SK-N-SH (cell line): ENCODE measurements at regions not wholly inside any gene's neighbourhood (a gene's known extent, or its start where the extent isn't known, plus 50 kb on each side); places are given as distances from the start of the nearest gene placed in this dataset.

Experiments used
- CTCF ChIA-PET: fragments of 300-600, 350-600 bp; formaldehyde crosslinking; extraction: SDS; loops from one replicate; lab custom pipeline; 2021; lab: Yijun Ruan, JAX
- POLR2A ChIA-PET: fragments of 350-600 bp; sonication (Branson Sonifier 250); formaldehyde crosslinking; extraction: SDS; loops from one replicate; lab custom pipeline; 2020; ENCODE audit warnings: antibody characterized with exemption, inconsistent platforms; lab: Yijun Ruan, JAX
- DNase-seq: peaks from one replicate; pipeline ENCODE4 v3.0.0; 2012
- H2AFZ ChIP-seq: fragments of 200-600 bp; sonication (generic); 2 replicates; pipeline ENCODE4 v1.8.1; 2016; ENCODE audit warnings: antibody characterized with exemption, mild to moderate bottlenecking, low read depth
- H3F3A ChIP-seq: fragments of 200-600 bp; sonication (generic); replicated peaks from 2 replicates; pipeline ENCODE3; 2016; ENCODE audit warnings: antibody characterized with exemption, mild to moderate bottlenecking; ENCODE audit not compliant: insufficient read depth
- H3K27ac ChIP-seq, 2 experiments: fragments of 200-500 bp in 1 of 2; fragments of 200-600 bp in 1 of 2; sonication (Bioruptor generic) in 1 of 2; sonication (generic), shearing (Covaris generic) in 1 of 2; 2 replicates each; pipeline versions ENCODE4 v1.5.1 to v1.6.1; 2014 to 2016; ENCODE audit warnings: low read depth in 2 of 2, inconsistent platforms in 1 of 2, low read length in 1 of 2, mild to moderate bottlenecking in 1 of 2, mixed read lengths in 1 of 2
- H3K27me3 ChIP-seq: fragments of 200-600 bp; sonication (generic), shearing (Covaris generic); 2 replicates; pipeline ENCODE4 v1.6.1; 2016; ENCODE audit warnings: mixed run types; ENCODE audit not compliant: insufficient read depth
- H3K36me3 ChIP-seq, 2 experiments: fragments of 200-500 bp in 1 of 2; fragments of 200-600 bp in 1 of 2; sonication (Bioruptor generic) in 1 of 2; sonication (generic) in 1 of 2; replicated peaks in 1 of 2; 2 replicates each; pipeline versions ENCODE3 to v1.5.1; 2014 to 2016; ENCODE audit warnings: low read length in 1 of 2, mild to moderate bottlenecking in 1 of 2; ENCODE audit not compliant: insufficient read depth in 2 of 2, control insufficient read depth in 1 of 2
- H3K4me1 ChIP-seq, 2 experiments: fragments of 200-500 bp in 1 of 2; fragments of 200-600 bp in 1 of 2; sonication (Bioruptor generic) in 1 of 2; sonication (generic), shearing (Covaris generic) in 1 of 2; 2 replicates each; pipeline versions ENCODE4 v1.5.1 to v1.6.1; 2014 to 2016; ENCODE audit warnings: low read depth in 1 of 2, low read length in 1 of 2, mixed run types in 1 of 2; ENCODE audit not compliant: insufficient read depth in 2 of 2, control insufficient read depth in 1 of 2
- H3K4me2 ChIP-seq: fragments of 200-600 bp; sonication (generic), shearing (Covaris generic); 2 replicates; pipeline ENCODE4 v1.6.1; 2017; ENCODE audit warnings: mixed run types
- H3K4me3 ChIP-seq, 2 experiments: fragments of 200-500 bp in 1 of 2; fragments of 200-600 bp in 1 of 2; sonication (Bioruptor generic) in 1 of 2; sonication (generic), shearing (Covaris generic) in 1 of 2; 2 replicates each; pipeline versions ENCODE4 v1.5.1 to v1.8.1; 2014 to 2016; ENCODE audit warnings: low read depth in 2 of 2, inconsistent platforms in 1 of 2, low read length in 1 of 2, mild to moderate bottlenecking in 1 of 2, mixed read lengths in 1 of 2, moderate library complexity in 1 of 2
- H3K79me2 ChIP-seq: fragments of 200-600 bp; sonication (generic); 2 replicates; pipeline ENCODE4 v1.8.1; 2017; ENCODE audit warnings: mild to moderate bottlenecking; ENCODE audit not compliant: insufficient read depth
- H3K9ac ChIP-seq: fragments of 200-600 bp; sonication (generic); 2 replicates; pipeline ENCODE4 v1.6.1; 2017; ENCODE audit warnings: mixed run types
- H3K9me2 ChIP-seq: fragments of 200-600 bp; sonication (generic); 2 replicates; pipeline ENCODE4 v1.6.1; 2017; ENCODE audit warnings: mixed run types
- H3K9me3 ChIP-seq: fragments of 200-600 bp; sonication (generic); 2 replicates; pipeline ENCODE4 v1.6.1; 2017; ENCODE audit warnings: mixed run types, mild to moderate bottlenecking, moderate library complexity
- H4K20me1 ChIP-seq: fragments of 200-600 bp; sonication (generic); 2 replicates; pipeline ENCODE4 v1.6.1; 2017; ENCODE audit warnings: mild to moderate bottlenecking, mixed run types; ENCODE audit not compliant: insufficient read depth
- ELF1 ChIP-seq: IDR thresholded peaks from 2 replicates; pipeline ENCODE4 v1.4.0; 2012
- EP300 ChIP-seq, 2 experiments: IDR thresholded peaks; 2 replicates each; pipeline versions ENCODE4 v1.4.0 to v1.6.1; 2012; ENCODE audit warnings: borderline replicate concordance in 1 of 2, low read depth in 1 of 2, low read length in 1 of 2
- FOXJ3 ChIP-seq: sonication (generic); formaldehyde crosslinking; IDR thresholded peaks from 2 replicates; pipeline ENCODE4 v1.5.1; 2020; ENCODE audit warnings: mild to moderate bottlenecking, missing genetic modification reagents
- GABPA ChIP-seq: IDR thresholded peaks from 2 replicates; pipeline ENCODE4 v1.4.0; 2012; ENCODE audit warnings: low read depth, mild to moderate bottlenecking
- JUND ChIP-seq: IDR thresholded peaks from 2 replicates; pipeline ENCODE4 v1.4.0; 2012
- MEF2A ChIP-seq: IDR thresholded peaks from 2 replicates; pipeline ENCODE4 v1.4.0; 2012; ENCODE audit warnings: low read depth, borderline replicate concordance
- MXI1 ChIP-seq: IDR thresholded peaks from 2 replicates; pipeline ENCODE4 v1.6.1; 2012; ENCODE audit warnings: mild to moderate bottlenecking, low read depth, low read length, improper control_type of control experiment
- NFIC ChIP-seq: IDR thresholded peaks from 2 replicates; pipeline ENCODE4 v1.4.0; 2012; ENCODE audit warnings: borderline replicate concordance
- RCOR1 ChIP-seq: fragments of 150-350 bp; IDR thresholded peaks from 2 replicates; pipeline ENCODE4 v1.6.1; 2017; ENCODE audit warnings: antibody characterized with exemption, low read length
- SIN3A ChIP-seq: IDR thresholded peaks from 2 replicates; pipeline ENCODE4 v1.6.1; 2012; ENCODE audit warnings: low read depth, mild to moderate bottlenecking, low read length, moderate library complexity, borderline replicate concordance
- TAF1 ChIP-seq: IDR thresholded peaks from 2 replicates; pipeline ENCODE4 v1.6.1; 2012; ENCODE audit warnings: low read depth, mild to moderate bottlenecking, low read length, moderate library complexity, borderline replicate concordance
- TEAD4 ChIP-seq: IDR thresholded peaks from 2 replicates; pipeline ENCODE4 v1.4.0; 2012; ENCODE audit warnings: mild to moderate bottlenecking, borderline replicate concordance; ENCODE audit not compliant: insufficient read depth
- YY1 ChIP-seq: IDR thresholded peaks from 2 replicates; pipeline ENCODE4 v1.4.0; 2012; ENCODE audit warnings: low read depth, mild to moderate bottlenecking
- WGBS: methylation state at CpG from one replicate; pipeline ENCODE4 v1.1.6; 2017; ENCODE audit warnings: low lambda C conversion rate; 5-methylcytosine and 5-hydroxymethylcytosine counted together
- TF ChIP-seq, protein P1 (sequence below): IDR thresholded peaks from 2 replicates; pipeline ENCODE4 v1.6.1; 2012; ENCODE audit warnings: mild to moderate bottlenecking, low read depth, low read length, moderate library complexity
- TF ChIP-seq, protein P2 (sequence below): IDR thresholded peaks from 2 replicates; pipeline ENCODE4; 2012
- TF ChIP-seq, protein P3 (sequence below): IDR thresholded peaks from 2 replicates; pipeline ENCODE4 v1.4.0; 2012; ENCODE audit warnings: low read depth, borderline replicate concordance
- TF ChIP-seq, protein P4 (sequence below): fragments of 200-600 bp; sonication (generic); IDR thresholded peaks from 2 replicates; pipeline ENCODE4 v1.6.1; 2017; ENCODE audit warnings: antibody characterized with exemption, mild to moderate bottlenecking, moderate library complexity
- TF ChIP-seq, protein P5 (sequence below): fragments of 150-350 bp; IDR thresholded peaks from 2 replicates; pipeline ENCODE4 v1.6.1; 2017; ENCODE audit warnings: antibody characterized with exemption, low read length, low read depth, borderline replicate concordance

DNA sequence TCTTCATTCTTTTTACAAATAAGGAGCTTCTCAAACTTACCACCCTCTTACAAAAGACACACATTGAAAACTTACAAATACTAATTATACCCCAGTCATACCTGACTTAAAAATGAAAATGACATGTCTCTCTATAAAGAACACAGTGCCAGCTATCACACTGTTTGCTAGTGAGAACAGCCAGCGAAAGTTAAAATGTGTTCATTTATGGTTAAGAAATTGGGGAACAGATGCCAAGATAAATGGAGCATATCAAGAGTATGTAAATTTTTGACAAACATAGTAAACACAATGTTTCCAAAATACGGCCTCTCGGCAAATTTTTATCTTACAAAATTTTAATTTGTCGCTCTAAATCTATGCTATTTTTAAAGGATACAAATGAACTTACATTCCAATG is 1422.9 kb downstream of the KCNT2 start:
- H3K27ac ChIP-seq: no peak overlapping the region
- no peaks in the 10 kb centered on the region for H3K9me3 ChIP-seq
- no peaks in the 10 kb centered on the region for H3K9me2 ChIP-seq
- CTCF ChIA-PET: no interaction called here
- TF ChIP-seq TAF1 (no peak), ELF1 (no peak), MXI1 (no peak), JUND (no peak), TEAD4 (no peak), YY1 (no peak), EP300 (IDR thresholded peaks at IDR 0.05; ENCODE audit: borderline replicate concordance in 1 of 2, low read depth in 1 of 2, low read length in 1 of 2) (no peak), NFIC (no peak), SIN3A (no peak), RCOR1 (no peak), GABPA (no peak)
- TF ChIP-seq, protein P1, sequence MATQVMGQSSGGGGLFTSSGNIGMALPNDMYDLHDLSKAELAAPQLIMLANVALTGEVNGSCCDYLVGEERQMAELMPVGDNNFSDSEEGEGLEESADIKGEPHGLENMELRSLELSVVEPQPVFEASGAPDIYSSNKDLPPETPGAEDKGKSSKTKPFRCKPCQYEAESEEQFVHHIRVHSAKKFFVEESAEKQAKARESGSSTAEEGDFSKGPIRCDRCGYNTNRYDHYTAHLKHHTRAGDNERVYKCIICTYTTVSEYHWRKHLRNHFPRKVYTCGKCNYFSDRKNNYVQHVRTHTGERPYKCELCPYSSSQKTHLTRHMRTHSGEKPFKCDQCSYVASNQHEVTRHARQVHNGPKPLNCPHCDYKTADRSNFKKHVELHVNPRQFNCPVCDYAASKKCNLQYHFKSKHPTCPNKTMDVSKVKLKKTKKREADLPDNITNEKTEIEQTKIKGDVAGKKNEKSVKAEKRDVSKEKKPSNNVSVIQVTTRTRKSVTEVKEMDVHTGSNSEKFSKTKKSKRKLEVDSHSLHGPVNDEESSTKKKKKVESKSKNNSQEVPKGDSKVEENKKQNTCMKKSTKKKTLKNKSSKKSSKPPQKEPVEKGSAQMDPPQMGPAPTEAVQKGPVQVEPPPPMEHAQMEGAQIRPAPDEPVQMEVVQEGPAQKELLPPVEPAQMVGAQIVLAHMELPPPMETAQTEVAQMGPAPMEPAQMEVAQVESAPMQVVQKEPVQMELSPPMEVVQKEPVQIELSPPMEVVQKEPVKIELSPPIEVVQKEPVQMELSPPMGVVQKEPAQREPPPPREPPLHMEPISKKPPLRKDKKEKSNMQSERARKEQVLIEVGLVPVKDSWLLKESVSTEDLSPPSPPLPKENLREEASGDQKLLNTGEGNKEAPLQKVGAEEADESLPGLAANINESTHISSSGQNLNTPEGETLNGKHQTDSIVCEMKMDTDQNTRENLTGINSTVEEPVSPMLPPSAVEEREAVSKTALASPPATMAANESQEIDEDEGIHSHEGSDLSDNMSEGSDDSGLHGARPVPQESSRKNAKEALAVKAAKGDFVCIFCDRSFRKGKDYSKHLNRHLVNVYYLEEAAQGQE: no peak
- TF ChIP-seq, protein P2, sequence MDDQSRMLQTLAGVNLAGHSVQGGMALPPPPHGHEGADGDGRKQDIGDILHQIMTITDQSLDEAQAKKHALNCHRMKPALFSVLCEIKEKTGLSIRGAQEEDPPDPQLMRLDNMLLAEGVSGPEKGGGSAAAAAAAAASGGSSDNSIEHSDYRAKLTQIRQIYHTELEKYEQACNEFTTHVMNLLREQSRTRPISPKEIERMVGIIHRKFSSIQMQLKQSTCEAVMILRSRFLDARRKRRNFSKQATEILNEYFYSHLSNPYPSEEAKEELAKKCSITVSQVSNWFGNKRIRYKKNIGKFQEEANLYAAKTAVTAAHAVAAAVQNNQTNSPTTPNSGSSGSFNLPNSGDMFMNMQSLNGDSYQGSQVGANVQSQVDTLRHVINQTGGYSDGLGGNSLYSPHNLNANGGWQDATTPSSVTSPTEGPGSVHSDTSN: no peak
- H2AFZ ChIP-seq: no peak overlapping the region
- H3K36me3 ChIP-seq: no peaks in the 10 kb centered on the region
- H3K27me3 ChIP-seq: no peaks in the 10 kb centered on the region
- H3K4me1 ChIP-seq: no peaks in the 10 kb centered on the region; a peak in 1 of 4 replicates
- POLR2A ChIA-PET: no interaction called here
- 51% methylated on average over 4 of the region's 4 CpGs for WGBS
- H3K4me3 ChIP-seq: no peak overlapping the region
- H3K4me2 ChIP-seq: no peak overlapping the region
- no peaks in the 10 kb centered on the region for H3K79me2 ChIP-seq
- H4K20me1 ChIP-seq: no peaks in the 10 kb centered on the region
- H3F3A ChIP-seq: no peaks in the 10 kb centered on the region
- H3K9ac ChIP-seq: no peak overlapping the region
- DNase-seq: no peak

DNA sequence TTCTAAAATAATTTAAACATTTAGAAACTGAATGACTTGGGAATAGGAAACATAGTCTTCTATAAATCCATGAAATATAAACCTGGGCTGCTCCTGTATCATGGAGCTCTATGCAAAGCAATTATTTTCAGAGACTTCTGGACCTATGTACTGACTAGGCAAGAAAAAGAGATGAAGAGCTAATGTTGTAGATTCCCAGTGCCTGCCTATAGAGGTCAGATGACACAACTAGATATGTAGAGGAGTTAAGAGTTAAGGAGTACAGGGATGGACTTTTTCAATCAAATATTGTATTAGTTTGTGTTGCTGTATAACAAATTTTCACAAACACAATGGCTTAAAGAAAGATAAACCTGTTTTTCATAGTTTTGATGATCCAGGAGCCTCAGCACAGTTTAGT is 1434.5 kb downstream of the KCNT2 start:
- H3K79me2 ChIP-seq: no peaks in the 10 kb centered on the region
- TF ChIP-seq TEAD4 (no peak), NFIC (no peak), YY1 (no peak), MEF2A (no peak), EP300 (IDR thresholded peaks at IDR 0.05; ENCODE audit: borderline replicate concordance in 1 of 2, low read depth in 1 of 2, low read length in 1 of 2) (no peak), FOXJ3 (CRISPR knock-in tag) (no peak)
- TF ChIP-seq, protein P3, sequence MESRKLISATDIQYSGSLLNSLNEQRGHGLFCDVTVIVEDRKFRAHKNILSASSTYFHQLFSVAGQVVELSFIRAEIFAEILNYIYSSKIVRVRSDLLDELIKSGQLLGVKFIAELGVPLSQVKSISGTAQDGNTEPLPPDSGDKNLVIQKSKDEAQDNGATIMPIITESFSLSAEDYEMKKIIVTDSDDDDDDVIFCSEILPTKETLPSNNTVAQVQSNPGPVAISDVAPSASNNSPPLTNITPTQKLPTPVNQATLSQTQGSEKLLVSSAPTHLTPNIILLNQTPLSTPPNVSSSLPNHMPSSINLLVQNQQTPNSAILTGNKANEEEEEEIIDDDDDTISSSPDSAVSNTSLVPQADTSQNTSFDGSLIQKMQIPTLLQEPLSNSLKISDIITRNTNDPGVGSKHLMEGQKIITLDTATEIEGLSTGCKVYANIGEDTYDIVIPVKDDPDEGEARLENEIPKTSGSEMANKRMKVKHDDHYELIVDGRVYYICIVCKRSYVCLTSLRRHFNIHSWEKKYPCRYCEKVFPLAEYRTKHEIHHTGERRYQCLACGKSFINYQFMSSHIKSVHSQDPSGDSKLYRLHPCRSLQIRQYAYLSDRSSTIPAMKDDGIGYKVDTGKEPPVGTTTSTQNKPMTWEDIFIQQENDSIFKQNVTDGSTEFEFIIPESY: no peak
- TF ChIP-seq, protein P4, sequence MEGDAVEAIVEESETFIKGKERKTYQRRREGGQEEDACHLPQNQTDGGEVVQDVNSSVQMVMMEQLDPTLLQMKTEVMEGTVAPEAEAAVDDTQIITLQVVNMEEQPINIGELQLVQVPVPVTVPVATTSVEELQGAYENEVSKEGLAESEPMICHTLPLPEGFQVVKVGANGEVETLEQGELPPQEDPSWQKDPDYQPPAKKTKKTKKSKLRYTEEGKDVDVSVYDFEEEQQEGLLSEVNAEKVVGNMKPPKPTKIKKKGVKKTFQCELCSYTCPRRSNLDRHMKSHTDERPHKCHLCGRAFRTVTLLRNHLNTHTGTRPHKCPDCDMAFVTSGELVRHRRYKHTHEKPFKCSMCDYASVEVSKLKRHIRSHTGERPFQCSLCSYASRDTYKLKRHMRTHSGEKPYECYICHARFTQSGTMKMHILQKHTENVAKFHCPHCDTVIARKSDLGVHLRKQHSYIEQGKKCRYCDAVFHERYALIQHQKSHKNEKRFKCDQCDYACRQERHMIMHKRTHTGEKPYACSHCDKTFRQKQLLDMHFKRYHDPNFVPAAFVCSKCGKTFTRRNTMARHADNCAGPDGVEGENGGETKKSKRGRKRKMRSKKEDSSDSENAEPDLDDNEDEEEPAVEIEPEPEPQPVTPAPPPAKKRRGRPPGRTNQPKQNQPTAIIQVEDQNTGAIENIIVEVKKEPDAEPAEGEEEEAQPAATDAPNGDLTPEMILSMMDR: no peak
- TF ChIP-seq, protein P5, sequence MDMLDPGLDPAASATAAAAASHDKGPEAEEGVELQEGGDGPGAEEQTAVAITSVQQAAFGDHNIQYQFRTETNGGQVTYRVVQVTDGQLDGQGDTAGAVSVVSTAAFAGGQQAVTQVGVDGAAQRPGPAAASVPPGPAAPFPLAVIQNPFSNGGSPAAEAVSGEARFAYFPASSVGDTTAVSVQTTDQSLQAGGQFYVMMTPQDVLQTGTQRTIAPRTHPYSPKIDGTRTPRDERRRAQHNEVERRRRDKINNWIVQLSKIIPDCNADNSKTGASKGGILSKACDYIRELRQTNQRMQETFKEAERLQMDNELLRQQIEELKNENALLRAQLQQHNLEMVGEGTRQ: no peak
- TF ChIP-seq, protein P2: no peak

More for the DNA sequence above, 1434.5 kb downstream of the KCNT2 start:
- no peak for DNase-seq
- no peak overlapping the region for H3K27ac ChIP-seq
- ChIA-PET CTCF (no interaction called here), POLR2A (no interaction called here)
- no peaks in the 10 kb centered on the region for H4K20me1 ChIP-seq
- no peak overlapping the region for H3K4me2 ChIP-seq
- no peak overlapping the region for H3K9ac ChIP-seq
- H3K27me3 ChIP-seq: no peaks in the 10 kb centered on the region
- H3K9me3 ChIP-seq: no peaks in the 10 kb centered on the region
- H2AFZ ChIP-seq: no peak overlapping the region
- no peaks in the 10 kb centered on the region for H3K4me1 ChIP-seq
- H3K9me2 ChIP-seq: no peaks in the 10 kb centered on the region
- H3K36me3 ChIP-seq: no peaks in the 10 kb centered on the region
- H3F3A ChIP-seq: no peaks in the 10 kb centered on the region
- H3K4me3 ChIP-seq: no peak overlapping the region
